GM06990 (cell line): ENCODE measurements at regions not wholly inside any gene's neighbourhood (a gene's known extent, or its start where the extent isn't known, plus 50 kb on each side); places are given as distances from the start of the nearest gene placed in this dataset.

Source experiments
- DNase-seq: peaks from one replicate; pipeline ENCODE4 v3.0.0-alpha.2; 2011; ENCODE audit not compliant: insufficient read length; ENCODE audit errors: extremely low read depth
- H3K27me3 ChIP-seq: replicated peaks from 2 replicates; pipeline ENCODE4 v1.6.0; 2011; ENCODE audit warnings: low read length; ENCODE audit not compliant: control insufficient read depth, insufficient read depth
- H3K36me3 ChIP-seq: 2 replicates; pipeline ENCODE4 v1.5.1; 2011; ENCODE audit warnings: low read length; ENCODE audit not compliant: control insufficient read depth, insufficient read depth
- H3K4me3 ChIP-seq: replicated peaks from 2 replicates; pipeline ENCODE4 v1.5.1; 2011; ENCODE audit warnings: low read depth, mild to moderate bottlenecking, control low read depth, low read length
- CTCF ChIP-seq: IDR thresholded peaks from 2 replicates; pipeline ENCODE4 v1.5.1; 2011; ENCODE audit warnings: low read length, control low read depth, mild to moderate bottlenecking, inconsistent platforms; ENCODE audit not compliant: insufficient read depth, poor library complexity, severe bottlenecking

GRCh38 chr5:125109816-125110215, 363.4 kb upstream of the ZNF608 start:
- H3K27me3 ChIP-seq: no peaks in the 10 kb centered on the region
- no peak for DNase-seq
- TF ChIP-seq CTCF: no peak

GRCh38 chr5:125112196-125112595, 365.8 kb upstream of the ZNF608 start:
- DNase-seq: no peak
- no peak overlapping the region for H3K4me3 ChIP-seq
- H3K27me3 ChIP-seq: no peaks in the 10 kb centered on the region
- H3K36me3 ChIP-seq: no peaks in the 10 kb centered on the region
- TF ChIP-seq CTCF: no peak

More at GRCh38 chr5:125109816-125110215, 363.4 kb upstream of the ZNF608 start:
- no peak overlapping the region for H3K4me3 ChIP-seq
- H3K36me3 ChIP-seq: no peaks in the 10 kb centered on the region

- no peak overlapping the region for H3K4me3 ChIP-seq
- DNase-seq: no peak
- H3K27me3 ChIP-seq: no peaks in the 10 kb centered on the region
- TF ChIP-seq CTCF: no peak
- no peaks in the 10 kb centered on the region for H3K36me3 ChIP-seq
These were observed 366.9 kb upstream of the ZNF608 start for GRCh38 chr5:125113328-125113727.

GRCh38 chr5:125115195-125115525, 368.7 kb upstream of the ZNF608 start:
- no peak for TF ChIP-seq CTCF
- DNase-seq: no peak
- Histone ChIP-seq H3K27me3 (no peaks in the 10 kb centered on the region), H3K4me3 (no peak overlapping the region), H3K36me3 (no peaks in the 10 kb centered on the region)

- Histone ChIP-seq H3K36me3 (no peaks in the 10 kb centered on the region), H3K4me3 (no peak overlapping the region), H3K27me3 (no peaks in the 10 kb centered on the region)
- no peak for DNase-seq
- no peak for TF ChIP-seq CTCF
These were observed 371.1 kb upstream of the ZNF608 start for GRCh38 chr5:125117566-125117965.

- no peak overlapping the region for H3K4me3 ChIP-seq
- no peak for DNase-seq
- no peaks in the 10 kb centered on the region for H3K36me3 ChIP-seq
- TF ChIP-seq CTCF: no peak
- no peaks in the 10 kb centered on the region for H3K27me3 ChIP-seq
These were observed 373.6 kb upstream of the ZNF608 start for GRCh38 chr5:125120012-125120411.
